ENCODE measurements at regions not wholly inside any gene's neighbourhood (a gene's known extent, or its start where the extent isn't known, plus 50 kb on each side); places are given as distances from the start of the nearest gene placed in this dataset.

DNA sequence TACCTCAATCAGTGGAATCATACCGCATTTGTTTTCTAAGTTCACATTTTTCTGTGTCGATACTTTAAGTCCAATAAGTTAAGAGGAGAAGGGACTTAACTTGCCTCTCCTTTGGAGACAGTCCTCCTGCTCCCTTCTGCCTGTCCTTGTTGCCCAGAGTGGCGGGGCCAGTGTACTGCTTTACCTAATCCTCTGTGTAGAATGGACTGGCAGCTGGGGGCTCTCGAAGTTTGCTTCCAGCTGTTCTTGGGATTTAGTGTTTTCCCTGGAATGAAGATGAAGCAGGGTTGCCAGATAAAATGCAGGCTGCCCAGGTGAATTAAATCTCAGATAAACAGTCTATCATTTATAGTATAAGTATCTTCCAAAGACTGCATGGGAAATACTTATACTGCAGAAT is 287.6 kb upstream of the C2CD4B start:
- TF ChIP-seq CTCF (IDR thresholded peaks at IDR 0.05) (no peak), ZFX (IDR thresholded peaks at IDR 0.05; ENCODE audit: borderline replicate concordance) (no peak)

Data from 22Rv1 (cell line).